ENCODE measurements at regions not wholly inside any gene's neighbourhood (a gene's known extent, or its start where the extent isn't known, plus 50 kb on each side); places are given as distances from the start of the nearest gene placed in this dataset.
A peak's percentile ranks its signal among the peaks of the same experiment; 100 is the strongest.
"Not testable (repeated sequence)": the region's sequence is repeated elsewhere in the genome, so short reads cannot be mapped to it uniquely, and the experiment has no call there.

GRCh38 chr1:59193443-59194093, 103.3 kb upstream of the FGGY start:
- DNase-seq: no peak

- DNase-seq: no peak
Observed at GRCh38 chr1:59194621-59195020, 102.3 kb upstream of the FGGY start.

- no peak for DNase-seq
Observed at GRCh38 chr1:59195151-59195550, 101.7 kb upstream of the FGGY start.

GRCh38 chr1:59198564-59198963, 98.3 kb upstream of the FGGY start:
- DNase-seq: no peak

GRCh38 chr1:59199147-59199546, 97.7 kb upstream of the FGGY start:
- DNase-seq: no peak

- DNase-seq: no peak
Observed at GRCh38 chr1:59199719-59200376, 97.0 kb upstream of the FGGY start.

- no peak for DNase-seq
Observed at GRCh38 chr1:59201341-59201740, 95.6 kb upstream of the FGGY start.

GRCh38 chr1:59202455-59202854, 94.4 kb upstream of the FGGY start:
- DNase-seq: no peak

- no peak for DNase-seq
Observed at GRCh38 chr1:59204001-59204400, 92.9 kb upstream of the FGGY start.

- not testable (repeated sequence) for DNase-seq
Observed at GRCh38 chr1:59206616-59207015, 90.3 kb upstream of the FGGY start.

GRCh38 chr1:59210430-59210829, 86.5 kb upstream of the FGGY start:
- DNase-seq: not testable (repeated sequence)

- DNase-seq: no peak
Observed at GRCh38 chr1:59212706-59213105, 84.2 kb upstream of the FGGY start.

GRCh38 chr1:59214248-59215208, 82.4 kb upstream of the FGGY start:
- DNase-seq: peak; percentile 49

GRCh38 chr1:59215766-59216291, 81.1 kb upstream of the FGGY start:
- DNase-seq: no peak

- DNase-seq: not testable (repeated sequence)
Observed at GRCh38 chr1:59217439-59217838, 79.5 kb upstream of the FGGY start.

GRCh38 chr1:59218521-59219236, 78.2 kb upstream of the FGGY start:
- DNase-seq: no peak

- DNase-seq: no peak
Observed at GRCh38 chr1:59219916-59220315, 77.0 kb upstream of the FGGY start.

GRCh38 chr1:59220356-59220755, 76.5 kb upstream of the FGGY start:
- no peak for DNase-seq

GRCh38 chr1:59223198-59223597, 73.7 kb upstream of the FGGY start:
- no peak for DNase-seq

GRCh38 chr1:59223989-59224634, 72.8 kb upstream of the FGGY start:
- DNase-seq: no peak

GRCh38 chr1:59225594-59226316, 71.1 kb upstream of the FGGY start:
- no peak for DNase-seq
